ENCODE measurements at regions not wholly inside any gene's neighbourhood (a gene's known extent, or its start where the extent isn't known, plus 50 kb on each side); places are given as distances from the start of the nearest gene placed in this dataset.

- no TSS peak for BruUV-seq (replicated peaks)
- TF ChIP-seq FOS (IDR thresholded peaks at IDR 0.05; ENCODE audit: borderline replicate concordance, insufficient read depth, low read length) (no peak), MAX (IDR thresholded peaks at IDR 0.05; ENCODE audit: insufficient read depth, insufficient read length) (no peak), POLR2A (IDR thresholded peaks at IDR 0.05; ENCODE audit: low read depth, low read length) (no peak), JUN (IDR thresholded peaks at IDR 0.05; ENCODE audit: borderline replicate concordance, insufficient read depth, insufficient read length, low read depth) (no peak), GATA2 (IDR thresholded peaks at IDR 0.05; ENCODE audit: insufficient read depth, insufficient read length, low read depth, low read length) (no peak), POLR2AphosphoS5 (IDR thresholded peaks at IDR 0.05; ENCODE audit: insufficient read depth, low read depth, low read length) (no peak)
- POLR2A ChIA-PET, result no interaction called here
Measured at GRCh38 chr2:234261736-234262135, 211.2 kb downstream of the SPP2 start.

GRCh38 chr2:234259440-234259839 lies 208.9 kb downstream of the SPP2 start:
- Histone ChIP-seq H3K27ac (ENCODE audit: insufficient read depth, low read depth, low read length) (no peak overlapping the region), H3K4me2 (ENCODE audit: insufficient read depth, low read length) (no peak overlapping the region), H2AFZ (ENCODE audit: low read depth, low read length) (no peak overlapping the region), H3K79me2 (ENCODE audit: control insufficient read depth, insufficient read depth, low read length) (no peaks in the 10 kb centered on the region), H3K4me1 (ENCODE audit: control insufficient read depth, extremely low read depth, insufficient read depth, low read length) (peaks cover 11% of the 10 kb centered on the region), H3K4me3 (replicated peaks in 1 of 3; ENCODE audit: insufficient read depth in 1 of 3, low read depth in 1 of 3, low read length in 3 of 3) (no peak overlapping the region), H3K9ac (replicated peaks; ENCODE audit: extremely low read depth, insufficient read depth, low read length) (no peak overlapping the region), H3K9me3 (replicated peaks; ENCODE audit: control insufficient read depth, insufficient read depth, low read length) (no peaks in the 10 kb centered on the region), H3K27me3 (ENCODE audit: control insufficient read depth in 2 of 2, insufficient read depth in 2 of 2, low read length in 2 of 2) (no peaks in the 10 kb centered on the region), H3K36me3 (ENCODE audit: control insufficient read depth in 2 of 2, extremely low read depth in 1 of 2, insufficient read depth in 2 of 2, low read length in 2 of 2) (no peaks in the 10 kb centered on the region), H4K20me1 (replicated peaks; ENCODE audit: control insufficient read depth, extremely low read depth, insufficient read depth, low read length) (no peaks in the 10 kb centered on the region), H3K9me1 (replicated peaks; ENCODE audit: control insufficient read depth, extremely low read depth, insufficient read depth, low read length) (no peaks in the 10 kb centered on the region)
- CTCF ChIA-PET, result interaction anchor here (2.4 kb wide), 1 partner anchor 56 kb away, joined by 13 read pairs; no protein-coding TSS in a partner anchor
- BruUV-seq (replicated peaks), result no TSS peak
- FAIRE-seq, result no peak
- intact Hi-C loops (cut with micrococcal nuclease), result loop anchor here (2.0 to 10.0 kb wide), 4 partner anchors 27 to 565 kb away; no protein-coding TSS in a partner anchor
- dilution Hi-C loops (cut with MboI; ENCODE audit: extremely low pct_ligation_motif_present, low sequenced_read_pairs), result no loop called here
- TF ChIP-seq POLR2AphosphoS5 (IDR thresholded peaks at IDR 0.05; ENCODE audit: insufficient read depth, low read depth, low read length), result no peak
- TF ChIP-seq POLR2A (IDR thresholded peaks at IDR 0.05; ENCODE audit: low read depth, low read length), result no peak
- POLR2A ChIA-PET, result no interaction called here
- DNase-seq (ENCODE audit: low read depth, low spot score), result no peak

More at GRCh38 chr2:234261736-234262135, 211.2 kb downstream of the SPP2 start:
- DNase-seq (ENCODE audit: low read depth, low spot score) (no peak), FAIRE-seq (no peak)
- no peaks in the 10 kb centered on the region for H4K20me1 ChIP-seq (replicated peaks; ENCODE audit: control insufficient read depth, extremely low read depth, insufficient read depth, low read length)
- no peak overlapping the region for H3K4me3 ChIP-seq (replicated peaks in 1 of 3; ENCODE audit: insufficient read depth in 1 of 3, low read depth in 1 of 3, low read length in 3 of 3)
- H3K9me3 ChIP-seq (replicated peaks; ENCODE audit: control insufficient read depth, insufficient read depth, low read length), result no peaks in the 10 kb centered on the region
- no peak overlapping the region for H3K9ac ChIP-seq (replicated peaks; ENCODE audit: extremely low read depth, insufficient read depth, low read length)
- intact Hi-C loops (cut with micrococcal nuclease), result no loop called here
- H3K4me1 ChIP-seq (ENCODE audit: control insufficient read depth, extremely low read depth, insufficient read depth, low read length), result peaks cover 11% of the 10 kb centered on the region
- H3K9me1 ChIP-seq (replicated peaks; ENCODE audit: control insufficient read depth, extremely low read depth, insufficient read depth, low read length), result no peaks in the 10 kb centered on the region
- CTCF ChIA-PET, result interaction anchor here (0.9 kb wide), 1 partner anchor 14 kb away, joined by 3 read pairs; no protein-coding TSS in a partner anchor
- H3K79me2 ChIP-seq (ENCODE audit: control insufficient read depth, insufficient read depth, low read length), result no peaks in the 10 kb centered on the region
- no peak overlapping the region for H2AFZ ChIP-seq (ENCODE audit: low read depth, low read length)
- dilution Hi-C loops (cut with MboI; ENCODE audit: extremely low pct_ligation_motif_present, low sequenced_read_pairs), result no loop called here
- H3K27me3 ChIP-seq (ENCODE audit: control insufficient read depth in 2 of 2, insufficient read depth in 2 of 2, low read length in 2 of 2), result no peaks in the 10 kb centered on the region
- no peak overlapping the region for H3K27ac ChIP-seq (ENCODE audit: insufficient read depth, low read depth, low read length)
- H3K4me2 ChIP-seq (ENCODE audit: insufficient read depth, low read length), result no peak overlapping the region
- no peaks in the 10 kb centered on the region for H3K36me3 ChIP-seq (ENCODE audit: control insufficient read depth in 2 of 2, extremely low read depth in 1 of 2, insufficient read depth in 2 of 2, low read length in 2 of 2)
